ENCODE measurements at regions not wholly inside any gene's neighbourhood (a gene's known extent, or its start where the extent isn't known, plus 50 kb on each side); places are given as distances from the start of the nearest gene placed in this dataset.

GRCh38 chr9:79812507-79813257, 240.9 kb downstream of the TLE4 start:
- H2BK15ac ChIP-seq (ENCODE audit: low read length) = no peak overlapping the region
- H3K56ac ChIP-seq (replicated peaks; ENCODE audit: insufficient read length, low read depth, low read length) = no peak overlapping the region
- no peak overlapping the region for H2AFZ ChIP-seq (ENCODE audit: low read length)
- H3K18ac ChIP-seq (ENCODE audit: extremely low read depth, low read length) = no peak overlapping the region
- H3K14ac ChIP-seq (ENCODE audit: insufficient read length) = no peak overlapping the region
- ChIA-PET CTCF (ENCODE audit: partially characterized antibody) (no interaction called here), POLR2A (ENCODE audit: partially characterized antibody) (interaction anchor here (0.6 kb wide), 1 partner anchor 999 kb away, joined by 4 read pairs; no protein-coding TSS in a partner anchor)
- no peaks in the 10 kb centered on the region for H4K20me1 ChIP-seq (replicated peaks in 1 of 2; ENCODE audit: control insufficient read depth in 1 of 2, insufficient read depth in 2 of 2, low read length in 2 of 2)
- no peaks in the 10 kb centered on the region for H3K9me3 ChIP-seq (ENCODE audit: insufficient read depth in 2 of 2, low read depth in 1 of 2, low read length in 1 of 2)
- H2BK120ac ChIP-seq (replicated peaks; ENCODE audit: low read depth, low read length) = no peak overlapping the region
- no peak overlapping the region for H3K23ac ChIP-seq (ENCODE audit: insufficient read length)
- H2BK20ac ChIP-seq (ENCODE audit: low read length) = no peak overlapping the region
- no peak overlapping the region for H4K8ac ChIP-seq (ENCODE audit: extremely low read depth, insufficient read depth, low read length)
- H3K4me2 ChIP-seq (ENCODE audit: insufficient read depth in 1 of 2, low read depth in 2 of 2, low read length in 2 of 2) = no peak overlapping the region
- DNase-seq (ENCODE audit: low read depth in 1 of 2, low spot score in 2 of 2) (no peak), FAIRE-seq (no peak)
- H3K36me3 ChIP-seq (ENCODE audit: control insufficient read depth in 2 of 4, insufficient read depth in 4 of 4, low read length in 3 of 4) = no peaks in the 10 kb centered on the region
- H3K27me3 ChIP-seq (replicated peaks in 1 of 4; ENCODE audit: control insufficient read depth in 3 of 4, extremely low read depth in 1 of 4, insufficient read depth in 3 of 4, low read length in 3 of 4) = no peaks in the 10 kb centered on the region
- H4K91ac ChIP-seq (replicated peaks; ENCODE audit: insufficient read length, low read length) = no peak overlapping the region
- no peaks in the 10 kb centered on the region for H3K23me2 ChIP-seq (ENCODE audit: low read depth, low read length)
- no peak overlapping the region for H4K5ac ChIP-seq (ENCODE audit: insufficient read length, low read depth, low read length)
- no peak overlapping the region for H3K4me3 ChIP-seq (ENCODE audit: extremely low read depth in 1 of 4, insufficient read depth in 2 of 4, low read depth in 3 of 4, low read length in 4 of 4)
- no peak for TF ChIP-seq RBBP5 (IDR thresholded peaks at IDR 0.05; ENCODE audit: borderline replicate concordance, low read depth, low read length)
- no peak for TF ChIP-seq MAFK (IDR thresholded peaks at IDR 0.05; ENCODE audit: low read depth, low read length)
- no peak for TF ChIP-seq TCF12 (IDR thresholded peaks at IDR 0.05; ENCODE audit: low read depth, low read length)
- no peak for TF ChIP-seq BRCA1 (IDR thresholded peaks at IDR 0.05; ENCODE audit: low read depth, low read length)
- TF ChIP-seq SP4 (IDR thresholded peaks at IDR 0.05; ENCODE audit: low read length) = no peak
- TF ChIP-seq KDM1A (IDR thresholded peaks at IDR 0.05; ENCODE audit: borderline replicate concordance, low read length) = no peak
- TF ChIP-seq CHD1 (IDR thresholded peaks at IDR 0.05; ENCODE audit: low read depth, low read length) = no peak
- TF ChIP-seq TEAD4 (IDR thresholded peaks at IDR 0.05; ENCODE audit: low read depth, low read length) = no peak
- TF ChIP-seq RAD21 (IDR thresholded peaks at IDR 0.05 in 1 of 2, conservative IDR thresholded peaks at IDR 0.05 in 1 of 2; ENCODE audit: low read depth in 2 of 2, low read length in 2 of 2) = no peak
- no peak for TF ChIP-seq JUN (IDR thresholded peaks at IDR 0.05; ENCODE audit: low read depth, low read length)
- no peak for TF ChIP-seq CHD2 (IDR thresholded peaks at IDR 0.05; ENCODE audit: low read length)
- H3K9ac ChIP-seq (replicated peaks in 1 of 4; ENCODE audit: extremely low read depth in 1 of 4, low read depth in 3 of 4, low read length in 3 of 4) = no peak overlapping the region
- no peak overlapping the region for H3K27ac ChIP-seq (ENCODE audit: low read depth, low read length)
- no peak overlapping the region for H2BK12ac ChIP-seq (ENCODE audit: low read depth, low read length)
- H2BK5ac ChIP-seq (ENCODE audit: low read depth, low read length) = no peak overlapping the region
- H2AK5ac ChIP-seq (ENCODE audit: low read depth, low read length) = no peak overlapping the region
- H3K79me1 ChIP-seq (ENCODE audit: low read depth, low read length) = no peaks in the 10 kb centered on the region
- no peak overlapping the region for H3K4ac ChIP-seq (replicated peaks; ENCODE audit: insufficient read length, low read depth, low read length)
- no peaks in the 10 kb centered on the region for H3K79me2 ChIP-seq (ENCODE audit: control insufficient read depth in 1 of 2, insufficient read depth in 2 of 2, low read length in 2 of 2)
- peaks cover 3 to 11% (median 7%) of the 10 kb centered on the region in 4 experiments; a peak in 5 of 7 replicates for H3K4me1 ChIP-seq (replicated peaks in 1 of 4; ENCODE audit: control insufficient read depth in 3 of 4, insufficient read depth in 4 of 4, low read length in 3 of 4)
- WGBS, 2 experiments (ENCODE audit: extremely low coverage in 1 of 2, insufficient coverage in 1 of 2, insufficient read length in 1 of 2, insufficient replicate concordance in 2 of 2, low coverage in 1 of 2, low lambda C conversion rate in 2 of 2, missing lambda C conversion rate in 1 of 2) = 78% methylated on average over 8 of the region's 8 CpGs; no CpG with 5 or more reads in 1 of the 2 experiments
